RWPE2 (cell line): ENCODE measurements at regions not wholly inside any gene's neighbourhood (a gene's known extent, or its start where the extent isn't known, plus 50 kb on each side); places are given as distances from the start of the nearest gene placed in this dataset.

ENCODE experiments used
- ATAC-seq: fragments of 200-7000 bp; cut with Tn5 transposase; 3 replicates; pipeline ENCODE4 v1.9.1; 2021; ENCODE audit warnings: low read depth
- DNase-seq: peaks from one replicate; pipeline ENCODE4 v3.0.0-alpha.2; 2020; ENCODE audit warnings: low spot score
- H3K27ac ChIP-seq: fragments of 450-650 bp; 2 replicates; pipeline ENCODE4 v1.5.1; 2017; ENCODE audit warnings: mild to moderate bottlenecking; ENCODE audit not compliant: poor library complexity, severe bottlenecking
- H3K27me3 ChIP-seq: fragments of 250-450 bp; sonication (Bioruptor Pico); 2 replicates; pipeline ENCODE4 v1.5.1; 2021; ENCODE audit warnings: mild to moderate bottlenecking, moderate library complexity; ENCODE audit not compliant: insufficient read depth, poor library complexity, severe bottlenecking
- H3K36me3 ChIP-seq: fragments of 250-450 bp; sonication (Bioruptor Pico); 2 replicates; pipeline ENCODE4 v1.5.1; 2020; ENCODE audit warnings: low read depth, mild to moderate bottlenecking, moderate library complexity
- H3K4me1 ChIP-seq: fragments of 250-450 bp; sonication (Bioruptor Pico); 2 replicates; pipeline ENCODE4 v1.5.1; 2021; ENCODE audit warnings: mild to moderate bottlenecking, moderate library complexity; ENCODE audit not compliant: insufficient read depth, poor library complexity, severe bottlenecking
- H3K4me3 ChIP-seq: fragments of 250-450 bp; sonication (Bioruptor Pico); 2 replicates; pipeline ENCODE4 v1.5.1; 2021; ENCODE audit warnings: mild to moderate bottlenecking, moderate library complexity; ENCODE audit not compliant: severe bottlenecking
- H3K9me3 ChIP-seq: fragments of 250-450 bp; sonication (Bioruptor Pico); 2 replicates; pipeline ENCODE4 v1.5.1; 2021; ENCODE audit warnings: mild to moderate bottlenecking, moderate library complexity; ENCODE audit not compliant: severe bottlenecking
- CTCF ChIP-seq: fragments of 450-650 bp; IDR thresholded peaks from one replicate; pipeline ENCODE4 v1.5.1; 2017; ENCODE audit warnings: mild to moderate bottlenecking, moderate library complexity; ENCODE audit not compliant: poor library complexity, severe bottlenecking

DNA sequence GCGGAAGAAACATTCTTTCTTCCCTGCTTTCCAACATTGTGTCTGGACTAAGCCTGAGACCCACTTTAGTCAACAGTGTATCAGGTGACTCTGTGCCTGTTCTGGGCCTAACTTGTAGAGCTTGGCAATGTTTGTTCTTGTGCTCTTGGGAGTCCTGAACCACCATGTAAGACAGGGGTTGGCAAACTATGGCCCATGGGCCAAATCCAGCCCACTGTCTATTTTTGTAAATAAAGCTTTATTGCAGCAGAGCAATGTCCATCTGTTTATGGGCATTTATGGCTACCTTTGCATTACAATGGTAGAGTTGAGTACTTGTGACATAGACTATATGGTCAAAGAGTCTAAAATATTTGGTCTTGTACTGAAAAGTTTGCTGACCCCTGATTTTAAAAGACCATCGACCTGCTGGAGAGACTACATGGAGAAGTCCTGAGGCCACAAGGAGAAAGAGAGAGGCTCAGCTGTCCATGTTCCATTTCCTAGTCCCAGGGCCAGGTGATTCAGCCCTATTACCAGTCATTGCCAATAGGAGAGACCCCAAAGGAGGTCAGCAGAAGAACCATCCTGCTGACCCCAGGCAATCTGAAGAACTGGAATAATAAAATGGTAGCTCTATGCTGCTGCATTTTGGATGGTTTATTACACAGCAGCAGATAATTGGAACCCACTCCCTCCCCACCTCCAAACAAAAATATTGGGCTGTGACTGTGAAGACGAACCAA lies 211.3 kb downstream of the AUH start:
- no peaks in the 10 kb centered on the region for H3K9me3 ChIP-seq
- DNase-seq (no peak), ATAC-seq (no peak)
- peak overlapping the region; percentile 47 for H3K27ac ChIP-seq
- no peak overlapping the region for H3K4me3 ChIP-seq
- peaks cover 16% of the 10 kb centered on the region for H3K4me1 ChIP-seq
- H3K36me3 ChIP-seq, result no peaks in the 10 kb centered on the region
- no peak for TF ChIP-seq CTCF
- no peaks in the 10 kb centered on the region for H3K27me3 ChIP-seq

GRCh38 chr9:91150998-91151717 lies 210.6 kb downstream of the AUH start:
- H3K27me3 ChIP-seq, result no peaks in the 10 kb centered on the region
- peaks cover 16% of the 10 kb centered on the region for H3K4me1 ChIP-seq
- H3K27ac ChIP-seq, result peak overlapping the region; percentile 47
- DNase-seq, result no peak
- H3K36me3 ChIP-seq, result no peaks in the 10 kb centered on the region
- H3K9me3 ChIP-seq, result no peaks in the 10 kb centered on the region
- TF ChIP-seq CTCF, result no peak
- no peak overlapping the region for H3K4me3 ChIP-seq
- peak; percentile 66 for ATAC-seq

DNA sequence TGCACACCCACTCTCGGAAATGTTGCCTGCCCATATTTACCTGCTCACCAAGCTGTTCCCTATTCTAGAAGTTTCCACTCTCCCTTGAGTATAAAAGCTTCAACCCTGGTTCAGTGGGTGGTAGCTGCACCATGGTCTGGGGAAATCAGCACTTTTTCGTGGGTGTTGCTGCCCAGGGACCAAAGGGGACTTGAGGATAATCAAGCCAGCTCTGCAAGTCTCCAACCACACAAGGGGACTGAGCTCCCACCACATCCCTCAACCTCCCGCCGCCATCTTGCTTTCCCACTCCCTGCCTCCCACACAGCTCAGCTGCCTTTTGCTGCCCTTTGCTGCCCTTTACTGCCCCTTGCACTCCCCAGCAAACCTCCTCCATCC lies 210.0 kb downstream of the AUH start:
- H3K27ac ChIP-seq, result peak overlapping the region; percentile 47
- H3K36me3 ChIP-seq, result no peaks in the 10 kb centered on the region
- no peak overlapping the region for H3K4me3 ChIP-seq
- ATAC-seq, result no peak
- H3K9me3 ChIP-seq, result no peaks in the 10 kb centered on the region
- peaks cover 16% of the 10 kb centered on the region for H3K4me1 ChIP-seq
- DNase-seq, result no peak
- no peak for TF ChIP-seq CTCF
- H3K27me3 ChIP-seq, result no peaks in the 10 kb centered on the region

GRCh38 chr9:91154686-91155085 lies 207.0 kb downstream of the AUH start:
- no peaks in the 10 kb centered on the region for H3K9me3 ChIP-seq
- TF ChIP-seq CTCF, result no peak
- no peak for ATAC-seq
- no peak overlapping the region for H3K27ac ChIP-seq
- no peaks in the 10 kb centered on the region for H3K36me3 ChIP-seq
- no peaks in the 10 kb centered on the region for H3K27me3 ChIP-seq
- H3K4me3 ChIP-seq, result no peak overlapping the region
- DNase-seq, result no peak
- H3K4me1 ChIP-seq, result peaks cover 7% of the 10 kb centered on the region

- no peak overlapping the region for H3K4me3 ChIP-seq
- no peak for ATAC-seq
- no peaks in the 10 kb centered on the region for H3K9me3 ChIP-seq
- no peaks in the 10 kb centered on the region for H3K36me3 ChIP-seq
- no peak for TF ChIP-seq CTCF
- H3K27me3 ChIP-seq, result no peaks in the 10 kb centered on the region
- no peak overlapping the region for H3K27ac ChIP-seq
- H3K4me1 ChIP-seq, result peaks cover 7% of the 10 kb centered on the region
- no peak for DNase-seq
Measured at GRCh38 chr9:91155181-91155580, 206.5 kb downstream of the AUH start.
